Neural crest cell (in vitro differentiated cells): ENCODE measurements at regions not wholly inside any gene's neighbourhood (a gene's known extent, or its start where the extent isn't known, plus 50 kb on each side); places are given as distances from the start of the nearest gene placed in this dataset.

Experiments used
- DNase-seq: peaks from one replicate; pipeline ENCODE4 v3.0.0; 2021; ENCODE audit warnings: low read depth, mixed read lengths, low spot score
- H3K27ac Mint-ChIP-seq: one replicate; pipeline ENCODE4 v1.8.0; 2021; ENCODE audit warnings: mild to moderate bottlenecking, mixed read lengths; ENCODE audit not compliant: unreplicated experiment
- H3K27me3 Mint-ChIP-seq: 2 replicates; pipeline ENCODE4 v1.8.0; 2021; ENCODE audit warnings: low read depth, mild to moderate bottlenecking, mixed read lengths
- H3K36me3 Mint-ChIP-seq: 2 replicates; pipeline ENCODE4 v1.8.0; 2021; ENCODE audit warnings: low read depth, mild to moderate bottlenecking, mixed read lengths
- H3K4me1 Mint-ChIP-seq: 2 replicates; pipeline ENCODE4 v1.8.0; 2021; ENCODE audit warnings: mixed read lengths
- H3K4me3 Mint-ChIP-seq: one replicate; pipeline ENCODE4 v1.8.0; 2021; ENCODE audit warnings: mild to moderate bottlenecking, mixed read lengths
- H3K9me3 Mint-ChIP-seq: 2 replicates; pipeline ENCODE4 v1.8.0; 2021; ENCODE audit warnings: mixed read lengths
- TF ChIP-seq, protein P1 (sequence below): fragments of 200-600 bp; sonication (generic); conservative IDR thresholded peaks from 2 replicates; pipeline ENCODE4 v1.5.0; 2021; ENCODE audit warnings: antibody characterized with exemption, mild to moderate bottlenecking

DNA sequence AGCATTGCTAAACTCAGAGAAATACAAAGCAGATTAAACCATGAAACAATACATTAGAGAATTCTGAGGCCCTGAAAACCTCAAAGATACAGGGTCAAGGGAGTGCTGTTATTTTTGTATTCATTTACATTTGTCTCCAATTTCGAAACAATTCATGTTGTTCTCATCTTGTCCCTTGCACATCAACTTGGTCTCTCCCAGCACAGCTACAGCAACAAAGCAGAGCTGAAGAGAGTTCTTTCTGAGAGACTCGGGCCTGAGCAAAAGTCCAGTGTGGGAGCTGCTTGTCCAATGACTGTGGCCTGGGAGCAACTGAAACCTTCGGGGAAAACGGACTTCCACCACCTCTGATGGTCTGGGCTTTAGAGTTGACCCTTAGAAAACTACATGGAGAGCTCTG lies 79.4 kb upstream of the CDKN3 start:
- Mint-ChIP-seq H3K4me3 (no peak overlapping the region), H3K4me1 (peaks cover 5% of the 10 kb centered on the region), H3K9me3 (no peaks in the 10 kb centered on the region), H3K27ac (peak overlapping the region; percentile 50), H3K36me3 (no peaks in the 10 kb centered on the region), H3K27me3 (no peaks in the 10 kb centered on the region)
- TF ChIP-seq, protein P1, sequence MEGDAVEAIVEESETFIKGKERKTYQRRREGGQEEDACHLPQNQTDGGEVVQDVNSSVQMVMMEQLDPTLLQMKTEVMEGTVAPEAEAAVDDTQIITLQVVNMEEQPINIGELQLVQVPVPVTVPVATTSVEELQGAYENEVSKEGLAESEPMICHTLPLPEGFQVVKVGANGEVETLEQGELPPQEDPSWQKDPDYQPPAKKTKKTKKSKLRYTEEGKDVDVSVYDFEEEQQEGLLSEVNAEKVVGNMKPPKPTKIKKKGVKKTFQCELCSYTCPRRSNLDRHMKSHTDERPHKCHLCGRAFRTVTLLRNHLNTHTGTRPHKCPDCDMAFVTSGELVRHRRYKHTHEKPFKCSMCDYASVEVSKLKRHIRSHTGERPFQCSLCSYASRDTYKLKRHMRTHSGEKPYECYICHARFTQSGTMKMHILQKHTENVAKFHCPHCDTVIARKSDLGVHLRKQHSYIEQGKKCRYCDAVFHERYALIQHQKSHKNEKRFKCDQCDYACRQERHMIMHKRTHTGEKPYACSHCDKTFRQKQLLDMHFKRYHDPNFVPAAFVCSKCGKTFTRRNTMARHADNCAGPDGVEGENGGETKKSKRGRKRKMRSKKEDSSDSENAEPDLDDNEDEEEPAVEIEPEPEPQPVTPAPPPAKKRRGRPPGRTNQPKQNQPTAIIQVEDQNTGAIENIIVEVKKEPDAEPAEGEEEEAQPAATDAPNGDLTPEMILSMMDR, result no peak
- no peak for DNase-seq

DNA sequence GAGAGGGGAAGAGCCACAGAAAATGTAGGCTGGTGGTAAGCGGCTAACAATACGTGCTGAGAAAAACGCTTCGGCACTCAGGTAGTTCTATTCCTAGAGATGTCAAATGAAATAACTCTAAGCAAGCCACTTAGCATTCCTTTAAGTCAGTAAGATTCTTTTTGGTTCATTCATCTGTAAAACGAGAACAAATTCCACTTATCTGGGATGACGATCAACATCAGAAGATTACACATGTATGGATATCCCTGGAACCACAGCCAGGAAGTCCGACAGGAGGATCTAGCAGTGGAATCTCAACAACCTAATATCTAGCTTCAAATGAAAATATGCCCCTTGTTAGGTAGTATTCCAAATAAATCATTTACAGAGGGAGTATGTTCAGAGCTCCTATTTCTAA lies 74.6 kb upstream of the CDKN3 start:
- H3K36me3 Mint-ChIP-seq, result no peaks in the 10 kb centered on the region
- TF ChIP-seq, protein P1, result no peak
- H3K4me3 Mint-ChIP-seq, result no peak overlapping the region
- no peaks in the 10 kb centered on the region for H3K27me3 Mint-ChIP-seq
- no peak for DNase-seq
- no peak overlapping the region for H3K27ac Mint-ChIP-seq
- H3K9me3 Mint-ChIP-seq, result no peaks in the 10 kb centered on the region
- peaks cover 7% of the 10 kb centered on the region for H3K4me1 Mint-ChIP-seq

DNA sequence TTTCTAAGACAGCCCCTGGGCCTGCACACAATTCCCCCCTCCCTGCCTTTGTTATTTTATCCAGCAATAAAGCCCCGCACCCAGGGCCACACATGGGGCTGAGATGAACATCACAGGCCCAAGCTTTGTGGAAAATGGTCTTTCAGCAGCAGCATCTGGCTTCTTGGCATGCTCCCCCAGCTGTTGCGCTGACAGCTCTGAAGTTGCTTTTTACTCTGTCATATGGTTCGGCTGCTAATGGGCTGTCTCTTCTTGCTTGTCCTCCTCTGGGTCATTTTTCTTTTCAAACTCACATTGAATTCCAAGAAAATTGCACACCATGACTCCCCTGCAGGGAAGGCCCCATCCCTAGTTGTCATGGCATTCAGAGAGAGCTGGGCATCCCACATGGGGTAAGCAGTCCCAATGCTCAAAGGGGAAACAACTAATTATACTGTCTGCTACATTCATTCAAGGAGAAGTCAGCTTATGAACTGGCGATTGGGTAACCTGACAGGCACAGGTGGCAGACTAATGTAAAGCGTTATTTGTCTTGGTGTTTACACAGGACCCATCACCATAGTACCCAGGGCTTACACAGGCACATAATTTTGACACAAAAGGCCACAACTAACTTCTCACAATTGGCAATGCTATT lies 74.0 kb upstream of the CDKN3 start:
- Mint-ChIP-seq H3K4me3 (no peak overlapping the region), H3K9me3 (no peaks in the 10 kb centered on the region), H3K27ac (no peak overlapping the region), H3K4me1 (peaks cover 3% of the 10 kb centered on the region), H3K27me3 (no peaks in the 10 kb centered on the region), H3K36me3 (no peaks in the 10 kb centered on the region)
- DNase-seq, result no peak
- TF ChIP-seq, protein P1, result no peak

GRCh38 chr14:54325766-54326165 lies 71.0 kb upstream of the CDKN3 start:
- Mint-ChIP-seq H3K9me3 (no peaks in the 10 kb centered on the region), H3K4me1 (peaks cover 9% of the 10 kb centered on the region), H3K36me3 (no peaks in the 10 kb centered on the region), H3K27ac (no peak overlapping the region), H3K27me3 (no peaks in the 10 kb centered on the region), H3K4me3 (no peak overlapping the region)
- TF ChIP-seq, protein P1, result no peak
- no peak for DNase-seq

DNA sequence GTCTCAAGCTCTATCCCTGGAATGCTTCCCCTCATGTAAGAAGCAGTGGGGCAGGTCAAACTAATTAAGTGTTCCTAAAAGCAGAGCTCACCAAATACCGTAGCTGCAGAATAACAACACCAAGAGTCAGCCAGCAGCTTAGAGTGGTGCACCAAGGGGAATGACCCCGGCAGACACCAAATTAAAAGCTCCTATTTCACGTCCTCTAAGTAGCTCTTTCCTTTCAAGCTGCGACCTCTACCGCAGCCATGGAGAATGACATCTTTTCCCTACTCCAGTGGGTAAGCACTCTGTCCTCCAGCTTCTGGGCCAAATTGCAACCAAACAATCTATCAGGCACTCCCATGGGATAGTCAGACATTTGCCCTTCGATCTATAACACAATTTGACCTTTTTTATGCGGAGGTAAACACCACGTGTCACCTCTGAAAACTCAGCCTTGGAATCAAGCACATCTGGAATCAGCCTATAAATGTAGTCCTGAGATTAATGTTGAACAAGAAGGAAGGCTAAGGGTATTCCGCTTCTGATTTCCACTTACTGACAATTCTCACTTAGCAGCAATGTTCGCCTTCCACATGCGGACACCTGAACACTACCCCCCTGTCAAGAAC lies 67.6 kb upstream of the CDKN3 start:
- TF ChIP-seq, protein P1, result peak; percentile 80
- H3K4me3 Mint-ChIP-seq, result no peak overlapping the region
- H3K4me1 Mint-ChIP-seq, result peaks cover 6% of the 10 kb centered on the region
- no peaks in the 10 kb centered on the region for H3K36me3 Mint-ChIP-seq
- H3K9me3 Mint-ChIP-seq, result no peaks in the 10 kb centered on the region
- H3K27me3 Mint-ChIP-seq, result no peaks in the 10 kb centered on the region
- DNase-seq, result peak; percentile 44
- no peak overlapping the region for H3K27ac Mint-ChIP-seq
